NCI-H2196 treated with DMSO at 0.1 percent for 48 hours (cell line): ENCODE measurements at regions not wholly inside any gene's neighbourhood (a gene's known extent, or its start where the extent isn't known, plus 50 kb on each side); places are given as distances from the start of the nearest gene placed in this dataset.
"Not testable (repeated sequence)": the region's sequence is repeated elsewhere in the genome, so short reads cannot be mapped to it uniquely, and the experiment has no call there.

Experiments
- DNase-seq: peaks from one replicate; lab custom pipeline; 2025; ENCODE audit not compliant: unreplicated experiment; lab: John Stamatoyannopoulos, UW

GRCh38 chr3:125791021-125791420, 178.0 kb upstream of the ROPN1B start:
- not testable (repeated sequence) for DNase-seq

GRCh38 chr3:125810010-125810409, 159.0 kb upstream of the ROPN1B start:
- DNase-seq: not testable (repeated sequence)

GRCh38 chr3:125822175-125822574, 146.8 kb upstream of the ROPN1B start:
- not testable (repeated sequence) for DNase-seq

DNA sequence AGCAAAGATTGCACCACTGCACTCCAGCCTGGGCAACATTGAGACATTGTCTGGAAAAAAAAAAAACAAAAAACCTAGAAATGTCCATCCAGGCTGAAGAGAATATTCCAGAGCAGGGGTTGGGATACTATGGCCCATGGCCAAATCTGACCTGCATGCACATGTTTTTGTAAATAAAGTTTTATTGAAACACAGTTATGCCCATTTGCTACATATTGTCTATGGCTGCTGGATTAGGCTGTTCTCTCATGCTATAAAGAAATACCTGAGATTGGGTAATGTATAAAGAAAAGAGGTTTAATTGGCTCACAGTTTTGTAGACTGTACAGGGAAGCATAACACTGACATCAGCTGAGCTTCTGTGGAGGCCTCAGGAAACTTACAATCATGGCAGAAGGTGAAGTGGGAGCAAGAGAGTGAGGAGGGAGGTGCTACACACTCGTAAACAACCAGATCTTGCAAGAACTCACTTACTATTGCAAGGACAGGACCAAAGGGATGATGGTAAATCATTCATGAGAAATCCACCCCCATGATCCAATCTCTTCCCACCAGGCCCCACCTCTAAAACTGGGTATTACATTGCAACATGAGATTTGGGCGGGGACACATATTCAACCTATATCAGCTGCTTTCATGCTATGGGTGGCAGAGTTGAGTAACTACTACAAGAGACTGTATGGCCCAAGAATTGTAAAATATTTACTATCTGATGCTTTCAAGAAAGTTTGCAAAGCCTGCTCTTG, 137.8 kb upstream of the ROPN1B start:
- DNase-seq: not testable (repeated sequence)

DNA sequence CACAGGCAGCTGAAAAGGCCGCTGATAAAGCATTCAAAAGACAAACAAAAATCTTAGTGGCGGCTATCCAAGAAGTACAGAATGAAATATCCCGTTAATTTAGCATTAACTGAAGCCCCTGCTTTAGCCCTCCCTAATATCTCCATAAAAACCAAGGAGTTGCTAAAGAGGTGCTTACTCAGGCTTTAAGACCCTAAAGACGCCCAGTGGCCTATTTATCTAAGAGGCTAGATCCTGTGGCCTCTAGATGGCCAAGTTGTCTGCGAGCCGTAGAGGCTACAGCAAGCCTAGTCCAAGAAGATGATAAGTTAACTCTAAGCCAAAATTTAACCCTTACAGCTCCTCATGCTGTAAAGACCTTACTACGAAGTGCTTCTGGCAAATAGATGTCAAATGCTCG, 133.4 kb upstream of the ROPN1B start:
- DNase-seq: not testable (repeated sequence)

DNA sequence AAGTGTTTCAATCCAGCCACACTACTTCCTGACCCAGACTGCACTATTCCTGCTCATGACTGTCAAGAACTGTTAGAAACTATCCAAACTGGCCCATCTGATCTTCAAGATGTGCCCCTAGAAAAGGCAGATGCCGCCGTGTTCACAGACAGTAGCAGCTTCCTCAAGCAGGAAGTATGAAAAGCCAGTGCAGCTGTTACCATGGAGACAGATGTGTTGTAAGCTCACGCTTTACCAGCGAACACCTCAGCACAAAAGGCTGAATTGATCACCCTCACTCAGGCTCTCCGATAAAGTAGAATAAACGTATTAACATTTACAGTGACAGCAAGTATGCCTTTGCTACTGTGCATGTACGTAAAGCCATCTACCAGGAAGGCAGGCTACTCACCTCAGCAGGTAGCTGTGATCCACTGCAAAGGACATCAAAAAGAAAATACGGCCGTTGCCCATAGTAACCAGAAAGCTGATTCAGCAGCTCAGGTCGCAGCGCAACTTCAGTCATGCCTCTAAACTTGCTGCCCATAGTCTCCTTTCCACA, 132.9 kb upstream of the ROPN1B start:
- not testable (repeated sequence) for DNase-seq

GRCh38 chr3:125836786-125837185, 132.2 kb upstream of the ROPN1B start:
- DNase-seq: not testable (repeated sequence)

GRCh38 chr3:125838857-125839256, 130.1 kb upstream of the ROPN1B start:
- not testable (repeated sequence) for DNase-seq

DNA sequence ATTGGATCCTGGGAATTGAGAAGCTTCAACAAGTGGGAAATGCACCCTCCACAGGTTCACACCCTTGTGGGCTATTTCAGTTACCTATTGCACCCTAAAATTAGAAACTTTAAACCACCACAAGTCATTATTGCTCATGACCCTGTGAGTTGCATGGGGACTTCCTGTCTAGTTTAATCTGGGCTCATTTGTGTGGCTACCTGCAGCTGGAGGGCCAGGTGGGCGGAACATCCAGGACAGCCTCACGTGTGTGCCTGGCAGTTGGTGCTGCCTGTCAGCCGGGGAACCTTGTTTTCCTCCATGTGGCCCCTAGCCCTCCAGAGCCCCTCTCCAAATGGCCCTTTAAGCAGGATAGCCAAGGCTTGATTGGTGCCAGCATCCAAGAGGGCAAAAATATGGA, 128.5 kb upstream of the ROPN1B start:
- DNase-seq: not testable (repeated sequence)

DNA sequence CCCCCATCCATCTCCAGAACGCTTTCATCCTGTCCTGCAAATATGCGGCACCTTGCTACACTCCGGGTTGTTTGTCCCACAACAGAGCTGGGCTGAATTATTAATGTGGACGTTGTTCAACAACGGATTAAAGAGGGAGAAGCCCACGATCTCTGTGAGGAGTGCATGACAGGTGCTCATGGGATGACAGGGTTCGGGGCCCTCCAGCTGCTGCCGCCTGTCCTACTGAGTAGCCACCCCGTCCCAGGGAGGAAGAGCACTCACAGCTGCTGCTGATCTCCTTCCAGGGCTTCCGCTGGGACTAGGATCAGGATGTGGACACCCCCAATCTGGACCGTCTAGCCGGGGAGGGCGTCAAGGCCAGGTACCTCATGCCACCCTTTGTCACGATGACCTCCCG, 121.0 kb upstream of the ROPN1B start:
- DNase-seq: not testable (repeated sequence)

GRCh38 chr3:125855006-125855405, 114.0 kb upstream of the ROPN1B start:
- DNase-seq: not testable (repeated sequence)

DNA sequence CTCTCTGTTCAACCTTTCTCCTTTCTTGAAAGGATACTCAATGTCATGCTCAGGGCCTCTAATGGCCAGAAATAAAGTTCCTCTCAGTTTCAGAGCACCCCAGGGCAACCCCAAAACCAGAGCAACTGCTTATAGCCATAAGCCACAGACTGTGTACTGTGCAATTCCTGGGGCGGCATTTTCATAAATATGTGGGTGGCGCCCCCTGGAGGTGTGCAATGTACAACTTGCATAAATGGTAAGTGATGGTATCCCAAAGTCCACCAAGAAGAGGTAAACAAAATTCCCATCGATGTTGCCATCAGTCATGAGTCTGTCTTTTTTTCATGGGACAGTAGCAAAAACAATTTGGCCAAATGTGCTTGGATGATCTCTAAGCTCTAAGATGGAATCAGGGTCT, 108.4 kb upstream of the ROPN1B start:
- not testable (repeated sequence) for DNase-seq

DNA sequence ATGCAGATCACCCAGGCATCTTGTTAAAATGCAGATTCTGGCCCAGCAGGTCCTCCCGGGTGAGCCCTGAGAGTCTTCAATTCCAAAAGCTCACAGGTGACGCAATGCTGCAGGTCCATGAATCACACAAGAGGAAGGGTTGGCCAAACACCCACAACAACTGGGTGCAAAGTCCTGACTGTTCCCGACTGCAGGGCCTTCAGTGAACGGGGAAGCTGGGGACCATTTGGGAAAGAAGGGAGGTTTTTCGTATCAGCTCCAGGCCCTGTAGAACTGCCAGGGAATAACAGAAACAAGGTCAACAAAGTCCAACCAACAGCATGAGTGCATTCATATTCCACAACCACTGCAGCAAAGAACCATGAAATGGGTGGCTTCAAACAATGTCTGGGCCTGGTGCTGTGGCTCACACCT, 106.1 kb upstream of the ROPN1B start:
- DNase-seq: not testable (repeated sequence)

GRCh38 chr3:125864532-125864931, 104.4 kb upstream of the ROPN1B start:
- DNase-seq: not testable (repeated sequence)

DNA sequence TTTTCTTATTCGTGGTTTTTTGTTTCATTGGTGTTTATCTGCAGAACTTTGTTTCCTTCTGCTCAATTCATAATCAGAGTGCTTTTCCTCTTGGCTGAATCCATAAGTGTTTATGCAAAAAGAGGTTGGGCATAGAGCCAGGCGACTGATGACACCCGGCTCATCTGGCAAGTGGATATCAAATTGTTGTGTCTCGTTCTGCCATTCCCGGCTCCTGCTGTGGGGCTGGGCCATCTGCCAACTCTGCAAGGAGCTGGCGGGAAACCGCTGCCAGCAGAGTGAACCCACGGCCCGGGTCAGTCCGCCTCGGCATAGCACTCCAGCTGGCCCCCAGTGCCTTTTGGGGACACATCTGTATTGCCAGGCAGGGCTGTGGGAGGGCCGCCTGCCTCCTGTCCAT, 83.0 kb upstream of the ROPN1B start:
- peak; percentile 89 for DNase-seq

DNA sequence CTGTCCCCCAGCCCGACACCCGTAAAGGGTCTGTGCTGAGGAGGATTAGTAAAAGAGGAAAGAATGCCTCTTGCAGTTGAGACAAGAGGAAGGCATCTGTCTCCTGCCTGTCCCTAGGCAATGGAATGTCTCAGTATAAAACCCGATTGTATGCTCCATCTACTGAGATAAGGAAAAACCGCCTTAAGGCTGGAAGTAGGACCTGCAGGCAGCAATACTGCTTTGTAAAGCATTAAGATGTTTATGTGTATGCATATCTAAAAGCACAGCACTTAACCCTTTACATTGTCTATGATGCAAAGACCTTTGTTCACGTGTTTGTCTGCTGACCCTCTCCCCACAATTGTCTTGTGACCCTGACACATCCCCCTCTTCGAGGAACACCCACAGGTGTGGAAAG, 69.8 kb upstream of the ROPN1B start:
- not testable (repeated sequence) for DNase-seq

DNA sequence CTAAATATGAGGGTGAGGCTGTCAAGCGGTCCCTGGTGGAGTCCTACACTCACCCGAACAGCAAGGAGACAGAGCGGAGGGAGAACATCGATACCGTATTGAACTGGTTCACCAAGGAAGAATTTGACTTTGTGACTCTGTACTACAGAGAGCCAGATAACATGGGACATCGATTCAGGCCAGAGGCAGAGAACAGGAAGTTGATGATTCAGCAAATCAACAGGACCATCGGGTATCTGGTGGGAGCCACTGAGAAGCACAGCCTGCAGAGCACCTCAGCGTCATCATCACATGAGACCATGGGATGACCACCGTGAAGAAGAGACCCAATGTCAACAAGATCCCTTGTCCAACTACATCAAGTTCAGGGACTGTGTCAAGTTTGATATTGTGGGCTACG, 67.5 kb upstream of the ROPN1B start:
- DNase-seq: not testable (repeated sequence)

- not testable (repeated sequence) for DNase-seq
Measured at GRCh38 chr3:125903780-125904455, 65.1 kb upstream of the ROPN1B start.

DNA sequence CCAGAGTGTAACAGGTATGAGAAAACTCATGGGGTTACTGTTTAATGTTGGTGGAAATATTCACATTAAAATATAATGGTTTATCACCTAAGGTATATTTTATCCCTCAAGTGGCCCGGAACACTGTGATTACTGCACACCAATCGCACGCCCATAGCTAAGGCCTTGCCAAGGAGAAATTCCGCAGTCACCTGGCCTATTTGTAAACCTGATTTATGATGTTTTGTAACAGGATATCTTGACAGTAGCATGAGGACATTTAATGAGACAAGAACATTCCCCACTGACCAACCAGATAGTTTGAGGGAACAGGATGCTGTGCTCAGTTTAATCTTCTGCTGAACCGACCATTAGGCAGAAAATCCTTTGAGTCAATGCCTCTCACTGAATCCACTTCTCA, 61.7 kb upstream of the ROPN1B start:
- DNase-seq: not testable (repeated sequence)

DNA sequence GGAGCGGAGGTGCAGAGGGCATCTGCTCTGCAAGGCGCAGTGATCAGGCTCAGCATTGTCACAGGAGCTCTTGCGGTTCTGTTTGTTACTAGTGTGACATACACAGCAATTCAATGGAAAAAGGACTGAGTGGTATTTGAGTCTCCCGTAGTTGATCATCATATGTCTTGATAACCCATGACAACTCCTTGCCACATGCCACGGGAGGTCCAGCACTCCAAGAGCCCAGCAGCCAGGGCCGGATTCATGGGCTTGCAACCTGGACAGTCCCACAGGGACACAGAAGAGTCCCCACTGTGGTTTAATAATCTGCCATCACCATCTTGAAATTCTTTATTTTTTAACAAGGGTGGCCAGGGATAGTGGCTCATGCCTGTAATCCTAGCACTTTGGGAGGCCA, 58.1 kb upstream of the ROPN1B start:
- not testable (repeated sequence) for DNase-seq

- not testable (repeated sequence) for DNase-seq
Measured at GRCh38 chr3:125914608-125915436, 54.2 kb upstream of the ROPN1B start.
